ENCODE measurements at regions not wholly inside any gene's neighbourhood (a gene's known extent, or its start where the extent isn't known, plus 50 kb on each side); places are given as distances from the start of the nearest gene placed in this dataset.

DNA sequence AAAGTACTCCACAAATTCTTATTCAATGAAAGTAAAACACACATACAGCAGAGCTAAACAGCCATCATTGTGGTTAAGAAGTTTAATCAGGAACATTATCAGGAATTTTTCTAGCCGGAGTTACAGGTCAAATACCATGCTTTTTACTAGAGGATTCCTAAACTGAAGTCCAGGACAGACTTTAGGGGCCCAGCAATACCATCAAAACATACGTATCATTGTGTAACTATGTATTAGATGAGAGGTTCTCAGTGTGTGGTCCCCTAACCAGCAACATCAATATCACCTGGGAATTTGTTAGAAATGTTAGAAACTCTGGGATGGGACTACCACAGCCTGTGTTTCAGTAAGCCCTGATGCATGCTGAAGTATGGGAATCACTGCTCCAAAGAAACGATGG, 404.2 kb upstream of the IL12A start:
- TF ChIP-seq POLR2A (IDR thresholded peaks at IDR 0.05) (no peak), POLR2AphosphoS5 (IDR thresholded peaks at IDR 0.05) (no peak)
- TF ChIP-seq, protein P1, sequence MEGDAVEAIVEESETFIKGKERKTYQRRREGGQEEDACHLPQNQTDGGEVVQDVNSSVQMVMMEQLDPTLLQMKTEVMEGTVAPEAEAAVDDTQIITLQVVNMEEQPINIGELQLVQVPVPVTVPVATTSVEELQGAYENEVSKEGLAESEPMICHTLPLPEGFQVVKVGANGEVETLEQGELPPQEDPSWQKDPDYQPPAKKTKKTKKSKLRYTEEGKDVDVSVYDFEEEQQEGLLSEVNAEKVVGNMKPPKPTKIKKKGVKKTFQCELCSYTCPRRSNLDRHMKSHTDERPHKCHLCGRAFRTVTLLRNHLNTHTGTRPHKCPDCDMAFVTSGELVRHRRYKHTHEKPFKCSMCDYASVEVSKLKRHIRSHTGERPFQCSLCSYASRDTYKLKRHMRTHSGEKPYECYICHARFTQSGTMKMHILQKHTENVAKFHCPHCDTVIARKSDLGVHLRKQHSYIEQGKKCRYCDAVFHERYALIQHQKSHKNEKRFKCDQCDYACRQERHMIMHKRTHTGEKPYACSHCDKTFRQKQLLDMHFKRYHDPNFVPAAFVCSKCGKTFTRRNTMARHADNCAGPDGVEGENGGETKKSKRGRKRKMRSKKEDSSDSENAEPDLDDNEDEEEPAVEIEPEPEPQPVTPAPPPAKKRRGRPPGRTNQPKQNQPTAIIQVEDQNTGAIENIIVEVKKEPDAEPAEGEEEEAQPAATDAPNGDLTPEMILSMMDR (IDR thresholded peaks at IDR 0.05), result no peak

Data from gastroesophageal sphincter (tissue), 3 donors.